GM21737 (cell line): ENCODE measurements at regions not wholly inside any gene's neighbourhood (a gene's known extent, or its start where the extent isn't known, plus 50 kb on each side); places are given as distances from the start of the nearest gene placed in this dataset.
"Not testable (repeated sequence)": the region's sequence is repeated elsewhere in the genome, so short reads cannot be mapped to it uniquely, and the experiment has no call there.

ENCODE experiments used
- ATAC-seq: cut with Tn5 transposase; IDR thresholded peaks from one replicate; pipeline ENCODE4 v1.9.1; 2021; ENCODE audit warnings: mild to moderate bottlenecking, moderate library complexity; ENCODE audit not compliant: unreplicated experiment

DNA sequence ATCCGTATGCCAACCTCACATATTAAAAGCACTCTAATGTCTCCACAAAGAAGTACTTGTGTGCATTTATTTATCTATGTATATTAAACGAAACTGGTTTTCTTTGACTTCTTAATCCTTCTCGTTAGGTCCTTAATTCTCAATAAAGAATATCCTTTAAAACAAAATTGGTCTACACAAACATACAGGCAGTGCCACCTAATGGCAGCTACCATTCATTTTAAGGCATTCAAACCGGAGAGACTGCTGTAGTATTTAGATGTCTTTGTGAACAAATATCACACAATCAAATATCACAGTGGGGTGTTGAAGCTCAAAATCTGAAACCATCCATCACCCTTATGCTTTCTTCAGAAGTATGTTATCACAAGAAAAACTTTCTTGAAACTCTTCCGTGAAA lies 96.6 kb upstream of the IRAK1BP1 start:
- no peak for ATAC-seq

DNA sequence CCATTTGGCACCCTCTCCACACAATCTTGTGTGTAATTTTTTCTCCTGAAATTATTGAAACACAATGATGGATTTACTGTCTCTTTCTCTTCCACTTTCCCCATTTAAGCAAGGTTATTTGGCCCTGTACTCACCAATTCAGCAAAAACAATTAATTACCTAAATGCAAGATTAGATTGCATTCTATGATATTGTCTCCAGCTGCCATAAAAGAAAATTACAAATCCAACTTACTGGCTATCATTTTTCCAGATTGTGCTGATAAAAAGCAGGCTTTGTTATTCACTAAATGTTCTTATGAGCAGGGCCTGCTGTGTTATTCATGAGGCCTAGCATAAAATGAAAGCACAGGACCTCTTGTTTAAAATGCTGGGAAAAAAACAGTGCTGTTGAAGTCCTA lies 95.8 kb upstream of the IRAK1BP1 start:
- no peak for ATAC-seq

DNA sequence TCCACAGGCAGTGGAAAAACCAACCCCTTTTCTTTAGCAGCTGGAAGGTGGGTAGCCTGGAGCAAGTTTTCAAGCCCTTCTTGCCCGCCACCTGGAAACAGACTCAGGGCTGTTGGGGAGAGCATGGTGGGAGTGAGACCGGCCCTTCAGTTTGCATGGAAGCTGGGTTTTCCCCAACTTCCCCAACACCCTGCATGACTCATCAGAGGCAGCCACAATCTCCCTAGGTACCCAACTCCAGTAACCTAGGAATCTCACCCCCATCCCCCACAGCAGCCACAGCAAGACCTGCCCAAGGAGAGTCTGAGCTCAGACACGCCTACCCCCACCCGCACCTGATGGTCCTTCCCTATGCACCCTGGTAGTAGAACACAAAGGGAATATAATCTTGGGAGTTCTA lies 86.3 kb upstream of the IRAK1BP1 start:
- ATAC-seq: no peak

DNA sequence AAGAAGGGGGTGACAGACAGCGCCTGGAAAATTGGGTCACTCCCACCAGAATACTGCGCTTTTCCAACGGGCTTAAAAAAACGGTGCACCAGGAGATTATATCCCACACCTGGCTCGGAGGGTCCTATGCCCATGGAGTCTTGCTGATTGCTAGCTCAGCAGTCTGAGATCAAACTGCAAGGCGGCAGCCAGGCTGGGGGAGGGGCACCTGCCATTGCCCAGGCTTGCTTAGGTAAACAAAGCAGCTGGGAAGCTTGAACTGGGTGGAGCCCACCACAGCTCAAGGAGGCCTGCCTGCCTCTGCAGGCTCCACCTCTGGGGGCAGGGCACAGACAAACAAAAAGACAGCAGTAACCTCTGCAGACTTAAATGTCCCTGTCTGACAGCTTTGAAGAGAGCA lies 84.0 kb upstream of the IRAK1BP1 start:
- ATAC-seq: not testable (repeated sequence)

DNA sequence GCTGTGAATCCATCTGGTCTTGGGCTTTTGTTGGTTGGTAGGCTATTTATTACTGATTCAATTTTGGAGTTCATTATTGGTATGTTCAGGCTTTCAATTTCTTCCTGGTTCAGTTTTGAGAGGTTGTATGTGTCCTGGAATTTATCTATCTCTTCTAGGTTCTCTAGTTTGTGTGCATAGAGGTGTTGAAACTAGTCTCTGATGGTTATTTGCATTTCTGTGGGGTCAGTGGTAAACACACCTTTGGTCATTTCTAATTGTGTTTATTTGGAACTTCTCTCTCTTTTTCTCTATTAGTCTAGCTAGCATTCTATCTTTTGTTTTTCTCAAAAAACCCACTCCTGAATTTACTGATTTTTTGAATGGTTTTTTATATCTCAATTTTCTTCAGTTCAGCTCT lies 70.1 kb upstream of the IRAK1BP1 start:
- ATAC-seq: no peak

DNA sequence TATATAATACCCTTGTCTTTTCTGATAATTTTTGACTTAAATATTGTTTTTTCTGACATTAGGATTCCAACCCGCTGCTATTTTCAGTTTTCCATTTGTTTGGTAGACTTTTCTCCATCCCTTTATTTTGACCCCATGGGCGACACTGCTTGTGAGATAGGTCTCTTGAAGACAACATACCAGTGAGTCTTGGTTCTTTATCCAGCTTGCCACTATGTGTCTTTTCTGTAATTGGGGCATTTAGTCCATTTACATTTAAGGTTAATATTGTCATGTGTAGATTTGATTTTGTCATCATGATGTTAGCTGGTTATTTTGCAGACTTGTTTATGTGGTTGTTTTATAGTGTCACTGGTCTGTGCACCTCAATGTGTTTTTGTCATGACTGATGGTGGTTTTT lies 67.7 kb upstream of the IRAK1BP1 start:
- no peak for ATAC-seq

DNA sequence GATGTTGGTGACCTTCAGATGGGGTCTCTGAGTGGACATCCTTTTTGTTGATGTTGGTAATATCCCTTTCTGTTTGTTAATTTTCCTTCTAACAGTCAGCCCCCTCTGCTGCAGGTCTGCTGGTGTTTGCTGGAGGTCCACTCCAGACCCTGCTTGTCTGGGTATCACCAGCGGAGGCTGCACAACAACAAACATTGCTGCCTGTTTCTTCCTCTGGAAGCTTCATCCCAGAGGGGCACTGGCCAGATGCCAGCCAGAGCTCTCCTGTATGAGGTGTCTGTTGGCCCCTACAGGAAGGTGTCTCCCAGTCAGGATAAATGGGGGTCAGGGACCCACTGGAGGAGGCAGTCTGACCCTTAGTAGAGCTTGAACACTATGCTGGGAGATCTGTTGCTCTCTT lies 60.6 kb upstream of the IRAK1BP1 start:
- not testable (repeated sequence) for ATAC-seq

DNA sequence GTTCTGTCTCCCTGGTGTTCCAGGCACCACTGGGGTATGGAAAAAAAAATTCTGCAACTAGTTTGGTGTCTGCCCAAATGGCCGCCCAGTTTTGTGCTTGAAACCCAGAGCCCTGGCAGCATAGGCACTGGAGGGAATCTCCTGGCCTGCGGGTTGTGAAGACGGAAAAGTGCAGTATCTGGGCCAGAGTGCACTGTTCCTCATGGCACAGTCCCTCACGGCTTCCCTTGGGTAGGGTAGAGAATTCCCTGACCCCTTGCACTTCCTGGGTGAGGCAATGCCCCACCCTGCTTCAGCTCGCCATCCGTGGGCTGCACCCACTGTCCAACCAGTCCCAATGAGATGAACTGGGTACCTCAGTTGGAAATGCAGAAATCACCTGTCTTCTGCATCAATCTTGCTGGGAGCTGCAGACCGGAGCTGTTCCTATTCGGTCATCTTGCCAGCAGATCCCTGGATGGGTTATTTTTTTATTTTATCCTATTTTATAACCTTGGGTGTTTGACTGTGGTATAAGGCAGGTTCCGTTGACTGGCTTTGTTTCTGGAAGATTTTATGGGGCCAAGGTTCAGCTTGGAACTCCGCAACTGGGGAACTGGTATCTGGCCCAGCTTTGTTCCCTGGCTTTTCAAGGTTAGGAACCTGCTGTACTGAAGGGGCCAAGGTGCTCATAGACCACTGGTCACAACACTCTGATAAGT lies 59.5 kb upstream of the IRAK1BP1 start:
- not testable (repeated sequence) for ATAC-seq

DNA sequence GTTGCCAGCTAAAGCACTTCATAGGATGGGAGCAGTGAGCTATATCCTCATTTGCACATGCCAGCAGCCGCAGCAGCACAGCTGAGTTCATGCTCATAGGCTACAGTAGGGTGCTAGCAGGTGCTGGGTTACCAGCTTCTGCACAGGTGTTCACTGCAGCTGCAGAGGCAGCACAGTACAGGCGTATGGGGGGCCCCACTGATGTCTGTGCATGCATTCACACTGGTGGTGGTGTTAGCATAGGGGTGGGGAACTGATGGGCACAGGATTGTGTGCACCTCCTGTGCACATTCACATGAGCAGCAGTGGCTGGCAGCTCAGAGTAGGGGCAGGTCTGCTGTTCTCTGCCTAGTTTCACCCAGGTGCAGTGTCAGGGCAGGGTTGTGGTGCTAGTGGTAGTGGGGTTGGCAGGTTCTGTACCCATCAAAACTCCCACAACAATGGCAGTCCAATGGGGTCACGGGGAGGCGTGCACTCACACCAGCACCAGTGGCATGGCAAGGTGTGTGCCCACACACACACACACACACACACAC lies 58.9 kb upstream of the IRAK1BP1 start:
- ATAC-seq: no peak

DNA sequence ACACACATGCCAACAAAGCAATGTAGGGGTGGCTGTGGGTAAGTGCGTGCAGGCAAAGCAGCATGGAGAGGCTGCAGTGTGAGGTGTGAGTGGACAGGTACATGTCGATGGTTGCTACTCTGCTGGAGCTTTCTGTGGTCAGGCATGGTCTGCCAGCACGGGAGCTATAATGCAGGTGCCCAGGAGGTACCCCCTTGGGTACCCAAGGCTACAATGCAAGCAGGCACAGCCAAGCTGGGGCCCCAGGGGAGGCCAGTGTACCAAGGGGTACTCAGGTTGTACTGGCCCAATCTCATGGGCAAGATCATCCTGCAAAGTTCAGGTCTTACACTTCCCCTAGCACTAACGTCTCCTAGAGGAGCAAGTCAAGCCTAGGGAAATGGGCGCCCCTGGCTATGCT lies 58.4 kb upstream of the IRAK1BP1 start:
- ATAC-seq: no peak

DNA sequence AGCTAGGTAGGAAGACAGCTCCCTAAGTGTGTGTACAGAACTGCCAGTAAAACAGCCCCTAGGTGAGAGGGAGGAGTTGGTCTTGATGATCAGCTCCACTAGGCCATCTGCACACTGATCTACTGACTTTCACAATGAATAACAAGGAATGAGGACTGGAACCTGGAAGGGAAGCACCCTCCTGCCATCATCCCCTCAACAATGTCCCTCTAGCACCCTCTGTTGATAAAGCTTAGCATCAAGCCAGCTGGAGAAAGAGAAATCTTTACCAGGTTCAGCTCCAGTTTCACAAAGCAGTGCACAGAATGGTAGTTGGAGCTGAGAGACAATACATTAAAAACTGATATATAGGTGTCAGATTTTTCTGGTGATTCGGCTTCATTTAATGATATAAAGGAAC lies 57.2 kb upstream of the IRAK1BP1 start:
- no peak for ATAC-seq

DNA sequence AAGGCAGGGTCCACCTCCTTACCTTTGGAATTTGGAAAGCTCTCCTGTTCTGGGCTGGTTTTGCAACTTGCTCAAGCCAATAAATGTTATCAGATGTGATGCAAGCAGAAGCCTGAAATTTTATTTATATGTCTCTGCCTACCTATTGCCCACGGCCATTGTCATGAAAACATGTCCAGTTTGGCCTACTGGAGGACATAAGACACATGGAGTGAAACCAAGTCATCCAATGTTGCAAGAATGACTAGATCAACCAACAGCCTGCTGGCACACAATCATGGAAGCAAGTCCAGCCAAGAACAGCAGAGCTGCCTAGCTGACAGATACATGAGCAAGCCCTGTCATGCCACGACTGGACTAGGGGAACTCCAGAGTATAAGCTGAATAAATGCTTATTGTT lies 56.7 kb upstream of the IRAK1BP1 start:
- ATAC-seq: no peak
